ENCODE measurements at regions not wholly inside any gene's neighbourhood (a gene's known extent, or its start where the extent isn't known, plus 50 kb on each side); places are given as distances from the start of the nearest gene placed in this dataset.
"Not testable (repeated sequence)": the region's sequence is repeated elsewhere in the genome, so short reads cannot be mapped to it uniquely, and the experiment has no call there.

DNA sequence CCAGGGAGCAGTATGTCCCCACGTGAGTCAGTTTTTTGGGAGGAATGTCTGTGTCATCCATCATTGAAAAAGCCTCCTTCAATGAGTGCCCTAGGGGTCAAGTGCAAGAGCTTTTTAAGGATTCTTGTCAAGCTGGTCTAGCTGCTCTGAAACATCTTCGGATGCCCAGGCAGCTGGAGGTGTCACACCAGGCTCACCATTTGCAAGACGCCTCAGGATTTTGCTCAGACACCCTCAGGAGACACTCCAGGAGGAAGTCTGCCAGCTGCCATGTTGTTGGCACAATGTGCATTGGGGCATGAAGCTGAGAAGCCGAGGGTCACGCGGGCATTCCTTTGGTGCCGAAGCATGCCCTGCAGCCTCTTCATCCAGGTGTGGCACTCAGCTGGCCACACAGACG lies 111.1 kb upstream of the S1PR3 start:
- no peaks in the 10 kb centered on the region for H3K27me3 Mint-ChIP-seq (ENCODE audit: low read depth)
- peaks cover 29% of the 10 kb centered on the region for H3K9me3 Mint-ChIP-seq
- H3K4me1 Mint-ChIP-seq: no peaks in the 10 kb centered on the region
- H3K27ac Mint-ChIP-seq: no peak overlapping the region
- peaks cover 2% of the 10 kb centered on the region for H3K36me3 Mint-ChIP-seq
- DNase-seq (ENCODE audit: low spot score in 2 of 2, unreplicated experiment in 2 of 2): no peak
- TF ChIP-seq, protein P1, sequence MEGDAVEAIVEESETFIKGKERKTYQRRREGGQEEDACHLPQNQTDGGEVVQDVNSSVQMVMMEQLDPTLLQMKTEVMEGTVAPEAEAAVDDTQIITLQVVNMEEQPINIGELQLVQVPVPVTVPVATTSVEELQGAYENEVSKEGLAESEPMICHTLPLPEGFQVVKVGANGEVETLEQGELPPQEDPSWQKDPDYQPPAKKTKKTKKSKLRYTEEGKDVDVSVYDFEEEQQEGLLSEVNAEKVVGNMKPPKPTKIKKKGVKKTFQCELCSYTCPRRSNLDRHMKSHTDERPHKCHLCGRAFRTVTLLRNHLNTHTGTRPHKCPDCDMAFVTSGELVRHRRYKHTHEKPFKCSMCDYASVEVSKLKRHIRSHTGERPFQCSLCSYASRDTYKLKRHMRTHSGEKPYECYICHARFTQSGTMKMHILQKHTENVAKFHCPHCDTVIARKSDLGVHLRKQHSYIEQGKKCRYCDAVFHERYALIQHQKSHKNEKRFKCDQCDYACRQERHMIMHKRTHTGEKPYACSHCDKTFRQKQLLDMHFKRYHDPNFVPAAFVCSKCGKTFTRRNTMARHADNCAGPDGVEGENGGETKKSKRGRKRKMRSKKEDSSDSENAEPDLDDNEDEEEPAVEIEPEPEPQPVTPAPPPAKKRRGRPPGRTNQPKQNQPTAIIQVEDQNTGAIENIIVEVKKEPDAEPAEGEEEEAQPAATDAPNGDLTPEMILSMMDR (IDR thresholded peaks at IDR 0.05; ENCODE audit: unreplicated experiment): no peak
- no peak overlapping the region for H3K4me3 Mint-ChIP-seq

DNA sequence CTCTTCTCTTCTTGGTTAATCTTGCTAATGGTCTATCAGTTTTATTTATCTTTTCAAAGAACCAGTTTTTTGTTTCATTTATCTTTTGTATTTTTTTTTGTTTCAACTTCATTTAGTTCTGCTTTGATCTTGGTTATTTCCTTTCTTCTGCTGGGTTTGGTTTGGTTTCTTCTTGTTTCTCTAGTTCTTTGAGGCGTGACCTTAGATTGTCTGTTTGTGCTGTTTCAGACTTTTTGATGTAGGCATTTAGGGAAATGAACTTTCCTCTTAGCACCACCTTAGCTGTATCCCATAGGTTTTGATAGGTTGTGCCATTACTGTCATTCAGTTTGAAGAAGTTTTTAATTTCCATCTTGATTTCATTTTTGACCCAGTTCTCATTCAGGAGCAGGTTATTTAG lies 107.0 kb upstream of the S1PR3 start:
- DNase-seq (ENCODE audit: low spot score in 2 of 2, unreplicated experiment in 2 of 2); H3K27ac Mint-ChIP-seq; H3K27me3 Mint-ChIP-seq (ENCODE audit: low read depth); H3K4me1 Mint-ChIP-seq; H3K4me3 Mint-ChIP-seq; H3K36me3 Mint-ChIP-seq: not testable (repeated sequence)
- peaks cover 40% of the 10 kb centered on the region for H3K9me3 Mint-ChIP-seq

DNA sequence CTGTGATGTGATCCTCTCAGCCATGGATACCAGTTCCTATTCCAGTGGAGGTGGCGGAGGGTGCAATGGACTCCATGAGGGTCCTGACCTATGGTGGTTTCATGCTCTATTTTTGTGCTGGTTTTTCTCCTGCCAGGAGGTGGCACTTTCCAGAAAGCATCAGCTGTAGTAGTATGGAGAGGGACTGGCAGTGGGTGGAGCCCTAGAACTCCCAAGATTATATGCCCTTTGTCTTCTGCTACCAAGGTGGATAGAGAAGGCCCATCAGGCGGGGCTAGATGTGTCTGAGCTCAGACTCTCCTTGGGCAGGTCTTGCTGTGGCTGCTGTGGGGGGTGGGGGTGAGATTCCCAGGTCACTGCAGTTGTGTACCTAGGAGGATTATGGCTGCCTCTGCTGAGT lies 104.5 kb upstream of the S1PR3 start:
- H3K36me3 Mint-ChIP-seq; H3K27me3 Mint-ChIP-seq (ENCODE audit: low read depth); H3K27ac Mint-ChIP-seq; H3K4me1 Mint-ChIP-seq; DNase-seq (ENCODE audit: low spot score in 2 of 2, unreplicated experiment in 2 of 2); H3K4me3 Mint-ChIP-seq: not testable (repeated sequence)
- peaks cover 38% of the 10 kb centered on the region for H3K9me3 Mint-ChIP-seq

DNA sequence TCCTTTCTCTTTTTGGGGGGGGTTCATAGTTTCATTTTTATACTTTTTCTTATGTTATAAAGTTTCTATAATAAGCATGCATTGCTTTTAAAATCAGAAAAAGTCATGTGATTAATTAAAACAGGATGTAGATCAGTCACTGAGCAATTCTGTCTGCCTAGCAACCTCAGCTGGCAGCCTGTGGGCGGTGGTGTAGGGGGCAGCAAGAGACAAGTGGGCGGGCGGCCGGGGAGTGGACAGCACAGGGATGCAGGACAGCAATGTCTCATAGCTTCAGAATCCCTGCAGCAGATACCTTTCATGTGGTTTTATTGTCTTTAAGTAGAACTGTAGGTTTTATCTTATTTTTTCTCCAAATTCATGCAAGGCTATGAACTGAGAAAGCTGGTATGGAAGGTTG lies 101.9 kb upstream of the S1PR3 start:
- DNase-seq (ENCODE audit: low spot score in 2 of 2, unreplicated experiment in 2 of 2): no peak
- H3K36me3 Mint-ChIP-seq: no peaks in the 10 kb centered on the region
- H3K9me3 Mint-ChIP-seq: peaks cover 16% of the 10 kb centered on the region
- no peak overlapping the region for H3K4me3 Mint-ChIP-seq
- peaks cover 4% of the 10 kb centered on the region for H3K4me1 Mint-ChIP-seq
- no peaks in the 10 kb centered on the region for H3K27me3 Mint-ChIP-seq (ENCODE audit: low read depth)
- TF ChIP-seq, protein P1 (IDR thresholded peaks at IDR 0.05; ENCODE audit: unreplicated experiment): no peak
- H3K27ac Mint-ChIP-seq: no peak overlapping the region

DNA sequence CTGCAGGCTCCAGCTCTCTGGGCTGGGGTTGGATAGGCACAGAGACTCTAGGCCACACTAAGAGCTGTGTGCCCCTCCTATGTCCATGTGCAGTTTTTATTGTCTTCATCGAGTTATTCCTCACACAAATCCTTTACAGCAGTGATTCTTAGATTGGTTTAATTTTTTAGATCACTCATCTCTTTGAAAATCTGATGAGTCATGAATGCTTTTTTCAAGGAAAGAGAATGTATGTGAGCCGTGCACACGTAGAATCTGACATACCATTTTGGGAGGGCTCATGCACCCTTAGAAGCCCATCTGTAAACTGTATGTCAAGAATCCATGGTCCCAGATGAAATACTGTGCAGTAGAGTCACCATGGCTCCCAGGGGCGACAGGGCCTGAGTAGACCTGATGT lies 100.7 kb upstream of the S1PR3 start:
- Mint-ChIP-seq H3K36me3 (no peaks in the 10 kb centered on the region), H3K27ac (no peak overlapping the region), H3K4me3 (no peak overlapping the region), H3K4me1 (peaks cover 4% of the 10 kb centered on the region), H3K9me3 (peaks cover 11% of the 10 kb centered on the region), H3K27me3 (ENCODE audit: low read depth) (no peaks in the 10 kb centered on the region)
- TF ChIP-seq, protein P1 (IDR thresholded peaks at IDR 0.05; ENCODE audit: unreplicated experiment): no peak
- DNase-seq (ENCODE audit: low spot score in 2 of 2, unreplicated experiment in 2 of 2): no peak

DNA sequence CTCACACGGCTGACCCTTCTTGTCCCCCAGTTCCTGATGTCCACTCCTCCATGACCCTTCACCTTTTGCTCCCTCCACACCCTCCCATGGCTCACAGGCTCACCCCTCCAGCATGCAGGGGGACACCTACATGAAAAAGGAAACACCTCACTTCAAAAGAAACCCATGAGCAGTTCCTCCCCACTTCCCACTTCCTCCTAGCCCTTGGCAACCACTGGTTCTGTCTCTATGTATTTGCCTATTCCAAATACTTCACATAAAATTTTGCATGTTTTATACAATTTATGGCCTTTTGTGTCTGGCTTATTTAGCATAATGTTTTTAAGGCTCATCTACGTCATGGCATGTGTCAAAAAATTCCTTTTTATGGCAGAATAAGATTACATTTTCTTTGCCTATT lies 100.2 kb upstream of the S1PR3 start:
- no peak for DNase-seq (ENCODE audit: low spot score in 2 of 2, unreplicated experiment in 2 of 2)
- H3K4me3 Mint-ChIP-seq: no peak overlapping the region
- H3K9me3 Mint-ChIP-seq: peaks cover 7% of the 10 kb centered on the region
- TF ChIP-seq, protein P1 (IDR thresholded peaks at IDR 0.05; ENCODE audit: unreplicated experiment): no peak
- H3K4me1 Mint-ChIP-seq: peaks cover 4% of the 10 kb centered on the region
- no peak overlapping the region for H3K27ac Mint-ChIP-seq
- H3K36me3 Mint-ChIP-seq: no peaks in the 10 kb centered on the region
- H3K27me3 Mint-ChIP-seq (ENCODE audit: low read depth): no peaks in the 10 kb centered on the region

DNA sequence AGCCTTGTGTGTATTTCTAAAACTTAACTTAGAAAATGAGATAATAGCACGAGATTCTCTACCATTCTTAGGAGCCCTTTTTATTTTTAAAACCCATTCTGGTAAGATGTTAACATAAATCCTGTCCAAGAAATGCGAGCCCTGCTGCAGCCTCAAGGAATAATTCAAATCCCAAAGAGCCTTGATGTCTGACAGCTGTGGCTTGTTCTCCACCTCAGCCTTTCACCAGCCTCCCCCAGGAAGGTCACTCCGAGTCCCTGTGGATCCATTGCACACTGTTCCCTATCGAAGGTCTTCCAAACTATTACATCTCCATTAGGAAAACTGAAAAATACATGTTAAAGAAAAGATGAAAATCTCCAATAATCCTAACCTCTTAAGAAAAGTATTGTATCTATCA lies 98.5 kb upstream of the S1PR3 start:
- H3K36me3 Mint-ChIP-seq: no peaks in the 10 kb centered on the region
- DNase-seq (ENCODE audit: low spot score in 2 of 2, unreplicated experiment in 2 of 2): no peak
- peaks cover 2% of the 10 kb centered on the region for H3K9me3 Mint-ChIP-seq
- no peaks in the 10 kb centered on the region for H3K27me3 Mint-ChIP-seq (ENCODE audit: low read depth)
- H3K4me3 Mint-ChIP-seq: no peak overlapping the region
- H3K27ac Mint-ChIP-seq: no peak overlapping the region
- H3K4me1 Mint-ChIP-seq: peaks cover 4% of the 10 kb centered on the region
- TF ChIP-seq, protein P1 (IDR thresholded peaks at IDR 0.05; ENCODE audit: unreplicated experiment): no peak
